ENCODE measurements at regions not wholly inside any gene's neighbourhood (a gene's known extent, or its start where the extent isn't known, plus 50 kb on each side); places are given as distances from the start of the nearest gene placed in this dataset.
"Not testable (repeated sequence)": the region's sequence is repeated elsewhere in the genome, so short reads cannot be mapped to it uniquely, and the experiment has no call there.

- no peak for DNase-seq (ENCODE audit: low read depth in 2 of 2)
These were observed 626.6 kb upstream of the CITED2 start for GRCh38 chr6:140001005-140001404.

GRCh38 chr6:139999661-140000060, 625.2 kb upstream of the CITED2 start:
- DNase-seq (ENCODE audit: low read depth in 2 of 2) = not testable (repeated sequence)

- not testable (repeated sequence) for DNase-seq (ENCODE audit: low read depth in 2 of 2)
These were observed 624.0 kb upstream of the CITED2 start for GRCh38 chr6:139998478-139998877.

GRCh38 chr6:139996253-139996834, 621.9 kb upstream of the CITED2 start:
- no peak for DNase-seq (ENCODE audit: low read depth in 2 of 2)

- DNase-seq (ENCODE audit: low read depth in 2 of 2) = no peak
These were observed 620.5 kb upstream of the CITED2 start for GRCh38 chr6:139994998-139995397.

GRCh38 chr6:139990856-139991465, 616.5 kb upstream of the CITED2 start:
- no peak for DNase-seq (ENCODE audit: low read depth in 2 of 2)

- no peak for DNase-seq (ENCODE audit: low read depth in 2 of 2)
These were observed 615.7 kb upstream of the CITED2 start for GRCh38 chr6:139990026-139990686.

GRCh38 chr6:139988685-139989084, 614.2 kb upstream of the CITED2 start:
- DNase-seq (ENCODE audit: low read depth in 2 of 2) = no peak

GRCh38 chr6:139987091-139987490, 612.6 kb upstream of the CITED2 start:
- DNase-seq (ENCODE audit: low read depth in 2 of 2) = no peak

GRCh38 chr6:139985236-139985815, 610.9 kb upstream of the CITED2 start:
- DNase-seq (ENCODE audit: low read depth in 2 of 2) = no peak

GRCh38 chr6:139984317-139984716, 609.9 kb upstream of the CITED2 start:
- no peak for DNase-seq (ENCODE audit: low read depth in 2 of 2)

GRCh38 chr6:139983555-139984276, 609.3 kb upstream of the CITED2 start:
- DNase-seq (ENCODE audit: low read depth in 2 of 2) = no peak

- no peak for DNase-seq (ENCODE audit: low read depth in 2 of 2)
These were observed 608.3 kb upstream of the CITED2 start for GRCh38 chr6:139982652-139983295.

- no peak for DNase-seq (ENCODE audit: low read depth in 2 of 2)
These were observed 607.7 kb upstream of the CITED2 start for GRCh38 chr6:139982195-139982594.

GRCh38 chr6:139981768-139982181, 607.3 kb upstream of the CITED2 start:
- DNase-seq (ENCODE audit: low read depth in 2 of 2) = no peak

GRCh38 chr6:139981066-139981624, 606.7 kb upstream of the CITED2 start:
- no peak for DNase-seq (ENCODE audit: low read depth in 2 of 2)

GRCh38 chr6:139980631-139981030, 606.2 kb upstream of the CITED2 start:
- DNase-seq (ENCODE audit: low read depth in 2 of 2) = not testable (repeated sequence)

- DNase-seq (ENCODE audit: low read depth in 2 of 2) = no peak
These were observed 604.7 kb upstream of the CITED2 start for GRCh38 chr6:139979021-139979725.

GRCh38 chr6:139977887-139978332, 603.5 kb upstream of the CITED2 start:
- no peak for DNase-seq (ENCODE audit: low read depth in 2 of 2)

- no peak for DNase-seq (ENCODE audit: low read depth in 2 of 2)
These were observed 599.4 kb upstream of the CITED2 start for GRCh38 chr6:139973669-139974344.
